KMS-11 (cell line): ENCODE measurements at regions not wholly inside any gene's neighbourhood (a gene's known extent, or its start where the extent isn't known, plus 50 kb on each side); places are given as distances from the start of the nearest gene placed in this dataset.

ENCODE experiments used
- H2AFZ ChIP-seq: fragments of 200-600 bp; sonication (generic); 2 replicates; pipeline ENCODE4 v1.6.1; 2016; ENCODE audit warnings: antibody characterized with exemption, mixed run types, low read depth
- H3K27ac ChIP-seq: fragments of 200-600 bp; sonication (generic); 2 replicates; pipeline ENCODE4 v1.6.1; 2016; ENCODE audit warnings: mild to moderate bottlenecking, mixed run types
- H3K27me3 ChIP-seq: fragments of 200-600 bp; sonication (generic); 2 replicates; pipeline ENCODE4 v1.6.1; 2017; ENCODE audit warnings: mild to moderate bottlenecking, low read depth, mixed run types, moderate library complexity; ENCODE audit not compliant: insufficient read depth
- H3K36me3 ChIP-seq: fragments of 200-600 bp; sonication (generic); 2 replicates; pipeline ENCODE4 v1.6.1; 2017; ENCODE audit warnings: mild to moderate bottlenecking, mixed run types; ENCODE audit not compliant: insufficient read depth
- H3K4me1 ChIP-seq: fragments of 200-600 bp; sonication (generic); 2 replicates; pipeline ENCODE4 v1.6.1; 2016; ENCODE audit warnings: mild to moderate bottlenecking, low read depth, mixed run types; ENCODE audit not compliant: poor library complexity, severe bottlenecking
- H3K4me2 ChIP-seq: fragments of 200-600 bp; sonication (generic); 2 replicates; pipeline ENCODE4 v1.7.0; 2016; ENCODE audit warnings: mild to moderate bottlenecking, mixed run types
- H3K4me3 ChIP-seq: fragments of 200-600 bp; sonication (generic); IDR thresholded peaks from 2 replicates; pipeline ENCODE4 v1.6.1; 2017; ENCODE audit warnings: low read depth, low read length, mixed read lengths; ENCODE audit not compliant: insufficient read depth
- H3K79me2 ChIP-seq: fragments of 200-600 bp; sonication (generic); 2 replicates; pipeline ENCODE4 v1.6.1; 2016; ENCODE audit warnings: low read depth, mixed run types; ENCODE audit not compliant: insufficient read depth
- H3K9ac ChIP-seq: fragments of 200-600 bp; sonication (generic); 2 replicates; pipeline ENCODE4 v1.6.1; 2016; ENCODE audit warnings: mild to moderate bottlenecking, mixed run types
- H4K20me1 ChIP-seq: fragments of 200-600 bp; sonication (generic); 2 replicates; pipeline ENCODE4 v1.6.1; 2016; ENCODE audit warnings: mild to moderate bottlenecking, mixed run types; ENCODE audit not compliant: insufficient read depth
- TF ChIP-seq, protein P1 (sequence below): fragments of 200-600 bp; sonication (generic); conservative IDR thresholded peaks from 2 replicates; pipeline ENCODE4 v1.6.1; 2017; ENCODE audit warnings: low read depth, mild to moderate bottlenecking, antibody characterized with exemption, low read length, moderate library complexity, mixed read lengths

DNA sequence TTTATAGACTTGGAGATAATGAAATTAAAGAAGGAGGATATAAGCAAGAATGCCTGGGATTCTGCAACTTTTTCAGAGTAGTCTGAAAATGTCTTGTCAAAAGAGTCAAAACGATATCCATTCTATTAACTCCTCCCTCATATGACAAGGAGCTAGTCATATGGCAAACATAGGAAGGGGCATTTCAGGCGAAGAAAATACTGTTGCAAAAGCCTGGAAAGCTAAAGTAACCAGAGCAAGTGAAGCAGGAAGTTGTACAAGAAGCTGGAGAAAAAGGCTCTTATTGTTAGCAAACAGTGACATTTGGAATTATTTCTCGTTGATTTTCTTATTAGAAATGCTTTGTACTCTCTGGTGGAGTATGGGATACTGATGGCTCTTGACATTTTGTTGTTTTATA lies 94.0 kb upstream of the PTPRD start:
- H2AFZ ChIP-seq: no peak overlapping the region
- no peak overlapping the region for H3K4me3 ChIP-seq
- TF ChIP-seq, protein P1, sequence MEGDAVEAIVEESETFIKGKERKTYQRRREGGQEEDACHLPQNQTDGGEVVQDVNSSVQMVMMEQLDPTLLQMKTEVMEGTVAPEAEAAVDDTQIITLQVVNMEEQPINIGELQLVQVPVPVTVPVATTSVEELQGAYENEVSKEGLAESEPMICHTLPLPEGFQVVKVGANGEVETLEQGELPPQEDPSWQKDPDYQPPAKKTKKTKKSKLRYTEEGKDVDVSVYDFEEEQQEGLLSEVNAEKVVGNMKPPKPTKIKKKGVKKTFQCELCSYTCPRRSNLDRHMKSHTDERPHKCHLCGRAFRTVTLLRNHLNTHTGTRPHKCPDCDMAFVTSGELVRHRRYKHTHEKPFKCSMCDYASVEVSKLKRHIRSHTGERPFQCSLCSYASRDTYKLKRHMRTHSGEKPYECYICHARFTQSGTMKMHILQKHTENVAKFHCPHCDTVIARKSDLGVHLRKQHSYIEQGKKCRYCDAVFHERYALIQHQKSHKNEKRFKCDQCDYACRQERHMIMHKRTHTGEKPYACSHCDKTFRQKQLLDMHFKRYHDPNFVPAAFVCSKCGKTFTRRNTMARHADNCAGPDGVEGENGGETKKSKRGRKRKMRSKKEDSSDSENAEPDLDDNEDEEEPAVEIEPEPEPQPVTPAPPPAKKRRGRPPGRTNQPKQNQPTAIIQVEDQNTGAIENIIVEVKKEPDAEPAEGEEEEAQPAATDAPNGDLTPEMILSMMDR: no peak
- H3K27me3 ChIP-seq: no peaks in the 10 kb centered on the region
- peaks cover 10% of the 10 kb centered on the region for H3K4me1 ChIP-seq
- H3K9ac ChIP-seq: no peak overlapping the region
- H4K20me1 ChIP-seq: no peaks in the 10 kb centered on the region
- H3K79me2 ChIP-seq: no peaks in the 10 kb centered on the region
- H3K36me3 ChIP-seq: no peaks in the 10 kb centered on the region
- H3K4me2 ChIP-seq: no peak overlapping the region
- H3K27ac ChIP-seq: no peak overlapping the region

- H3K9ac ChIP-seq: no peak overlapping the region
- no peak overlapping the region for H3K27ac ChIP-seq
- H4K20me1 ChIP-seq: no peaks in the 10 kb centered on the region
- TF ChIP-seq, protein P1: no peak
- no peaks in the 10 kb centered on the region for H3K4me1 ChIP-seq
- no peaks in the 10 kb centered on the region for H3K36me3 ChIP-seq
- no peak overlapping the region for H3K4me2 ChIP-seq
- H3K4me3 ChIP-seq: no peak overlapping the region
- H3K27me3 ChIP-seq: no peaks in the 10 kb centered on the region
- no peaks in the 10 kb centered on the region for H3K79me2 ChIP-seq
- H2AFZ ChIP-seq: no peak overlapping the region
These were observed 108.5 kb upstream of the PTPRD start for GRCh38 chr9:10721301-10721700.

DNA sequence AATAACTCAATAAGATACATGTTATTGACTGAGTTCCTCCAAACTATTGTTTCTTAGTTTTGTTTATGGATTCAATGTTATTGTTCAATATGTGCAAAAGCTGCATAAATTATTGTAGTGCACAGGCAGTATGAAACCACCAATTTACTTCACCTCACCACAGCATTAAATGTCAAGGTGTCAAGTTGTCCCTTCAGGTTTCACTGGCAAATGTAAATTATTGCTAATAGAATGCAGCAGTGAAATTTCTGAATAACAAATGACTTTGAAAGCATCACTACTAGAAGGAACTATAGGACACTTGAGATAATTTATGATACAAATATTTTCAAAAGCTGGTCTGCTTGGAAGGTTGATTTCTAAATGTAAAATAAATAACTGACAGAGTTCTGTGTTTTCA lies 116.4 kb upstream of the PTPRD start:
- no peak overlapping the region for H3K4me3 ChIP-seq
- no peaks in the 10 kb centered on the region for H3K4me1 ChIP-seq
- no peak overlapping the region for H3K4me2 ChIP-seq
- TF ChIP-seq, protein P1: no peak
- H3K27me3 ChIP-seq: no peaks in the 10 kb centered on the region
- no peak overlapping the region for H3K9ac ChIP-seq
- H4K20me1 ChIP-seq: no peaks in the 10 kb centered on the region
- H2AFZ ChIP-seq: no peak overlapping the region
- H3K36me3 ChIP-seq: no peaks in the 10 kb centered on the region
- H3K27ac ChIP-seq: no peak overlapping the region
- no peaks in the 10 kb centered on the region for H3K79me2 ChIP-seq

GRCh38 chr9:10744669-10745068 lies 131.9 kb upstream of the PTPRD start:
- TF ChIP-seq, protein P1: no peak
- Histone ChIP-seq H3K4me2 (no peak overlapping the region), H3K27me3 (no peaks in the 10 kb centered on the region), H3K27ac (no peak overlapping the region), H2AFZ (no peak overlapping the region), H3K4me1 (no peaks in the 10 kb centered on the region), H4K20me1 (no peaks in the 10 kb centered on the region), H3K79me2 (no peaks in the 10 kb centered on the region), H3K36me3 (no peaks in the 10 kb centered on the region), H3K4me3 (no peak overlapping the region), H3K9ac (no peak overlapping the region)
